Tongue (tissue), 1 donor: ENCODE measurements at regions not wholly inside any gene's neighbourhood (a gene's known extent, or its start where the extent isn't known, plus 50 kb on each side); places are given as distances from the start of the nearest gene placed in this dataset.

Experiments used
- DNase-seq: peaks from one replicate; pipeline ENCODE4 v3.0.0-alpha.2; 2015

- DNase-seq, result peak; percentile 58
Measured at GRCh38 chr12:19018302-19018970, 111.1 kb upstream of the PLEKHA5 start.

GRCh38 chr12:19021240-19021639 lies 108.3 kb upstream of the PLEKHA5 start:
- no peak for DNase-seq

GRCh38 chr12:19021646-19022045 lies 107.9 kb upstream of the PLEKHA5 start:
- DNase-seq, result no peak

GRCh38 chr12:19025582-19025981 lies 104.0 kb upstream of the PLEKHA5 start:
- DNase-seq, result no peak

- no peak for DNase-seq
Measured at GRCh38 chr12:19026034-19026433, 103.5 kb upstream of the PLEKHA5 start.

GRCh38 chr12:19026614-19027488 lies 102.7 kb upstream of the PLEKHA5 start:
- peak; percentile 24 for DNase-seq

- DNase-seq, result no peak
Measured at GRCh38 chr12:19030180-19030579, 99.4 kb upstream of the PLEKHA5 start.

GRCh38 chr12:19030603-19031002 lies 98.9 kb upstream of the PLEKHA5 start:
- no peak for DNase-seq

- DNase-seq, result no peak
Measured at GRCh38 chr12:19031032-19031431, 98.5 kb upstream of the PLEKHA5 start.

GRCh38 chr12:19032826-19033225 lies 96.7 kb upstream of the PLEKHA5 start:
- no peak for DNase-seq

GRCh38 chr12:19033244-19033643 lies 96.3 kb upstream of the PLEKHA5 start:
- DNase-seq, result no peak

- no peak for DNase-seq
Measured at GRCh38 chr12:19034937-19035336, 94.6 kb upstream of the PLEKHA5 start.

- DNase-seq, result no peak
Measured at GRCh38 chr12:19035536-19035935, 94.0 kb upstream of the PLEKHA5 start.

- no peak for DNase-seq
Measured at GRCh38 chr12:19036673-19037357, 92.7 kb upstream of the PLEKHA5 start.

- DNase-seq, result peak; percentile 55
Measured at GRCh38 chr12:19038209-19038608, 91.3 kb upstream of the PLEKHA5 start.

GRCh38 chr12:19039515-19039914 lies 90.0 kb upstream of the PLEKHA5 start:
- no peak for DNase-seq

- no peak for DNase-seq
Measured at GRCh38 chr12:19042221-19042620, 87.3 kb upstream of the PLEKHA5 start.

GRCh38 chr12:19044430-19044829 lies 85.1 kb upstream of the PLEKHA5 start:
- DNase-seq, result no peak

GRCh38 chr12:19044891-19045290 lies 84.6 kb upstream of the PLEKHA5 start:
- no peak for DNase-seq

GRCh38 chr12:19045426-19045825 lies 84.1 kb upstream of the PLEKHA5 start:
- no peak for DNase-seq

- DNase-seq, result no peak
Measured at GRCh38 chr12:19048943-19049342, 80.6 kb upstream of the PLEKHA5 start.

GRCh38 chr12:19052689-19053088 lies 76.8 kb upstream of the PLEKHA5 start:
- DNase-seq, result no peak

- no peak for DNase-seq
Measured at GRCh38 chr12:19053218-19053617, 76.3 kb upstream of the PLEKHA5 start.
